Neuronal stem cell (in vitro differentiated cells): ENCODE measurements at regions not wholly inside any gene's neighbourhood (a gene's known extent, or its start where the extent isn't known, plus 50 kb on each side); places are given as distances from the start of the nearest gene placed in this dataset.

ENCODE experiments used
- DNase-seq: peaks from one replicate; pipeline ENCODE4 v3.0.0-alpha.2; 2013; ENCODE audit warnings: low spot score
- H2AFZ ChIP-seq: one replicate; pipeline ENCODE4 v1.6.1; 2013; ENCODE audit warnings: mild to moderate bottlenecking, low read length, inconsistent platforms
- H2AK5ac ChIP-seq: 2 replicates; pipeline ENCODE4 v1.6.1; 2013; ENCODE audit warnings: low read depth, mild to moderate bottlenecking, inconsistent platforms, low read length, moderate library complexity, mixed read lengths
- H2BK120ac ChIP-seq: 2 replicates; pipeline ENCODE4 v1.6.1; 2013; ENCODE audit warnings: low read depth, mild to moderate bottlenecking, inconsistent platforms, low read length, moderate library complexity, mixed read lengths
- H2BK12ac ChIP-seq: one replicate; pipeline ENCODE4 v1.6.1; 2013; ENCODE audit warnings: low read length, inconsistent platforms
- H2BK15ac ChIP-seq: 2 replicates; pipeline ENCODE4 v1.6.1; 2013; ENCODE audit warnings: mild to moderate bottlenecking, low read length, inconsistent platforms, mixed read lengths
- H2BK5ac ChIP-seq: one replicate; pipeline ENCODE4 v1.6.1; 2013; ENCODE audit warnings: inconsistent platforms, mild to moderate bottlenecking, low read length, moderate library complexity
- H3K14ac ChIP-seq: one replicate; pipeline ENCODE4 v1.6.1; 2013; ENCODE audit warnings: low read length, inconsistent platforms
- H3K18ac ChIP-seq: 2 replicates; pipeline ENCODE4 v1.6.1; 2013; ENCODE audit warnings: low read length, inconsistent platforms
- H3K23ac ChIP-seq: 2 replicates; pipeline ENCODE4 v1.6.1; 2013; ENCODE audit warnings: low read depth, mild to moderate bottlenecking, mixed read lengths, low read length, inconsistent platforms; ENCODE audit not compliant: poor library complexity
- H3K27ac ChIP-seq: replicated peaks from 3 replicates; pipeline ENCODE4 v1.5.1; 2013; ENCODE audit warnings: low read length, inconsistent platforms
- H3K27me3 ChIP-seq, 3 experiments: 2 replicates each; pipeline ENCODE4 v1.6.1; 2013; ENCODE audit warnings: low read length in 3 of 3, mild to moderate bottlenecking in 2 of 3, inconsistent platforms in 1 of 3, low read depth in 1 of 3, mixed read lengths in 1 of 3, moderate library complexity in 1 of 3; ENCODE audit not compliant: control insufficient read depth in 3 of 3, insufficient read depth in 3 of 3
- H3K36me3 ChIP-seq, 2 donors: replicated peaks in 1 of 2; 2 replicates each; pipeline ENCODE4 v1.6.1; 2013; ENCODE audit warnings: low read length in 2 of 2; ENCODE audit not compliant: control insufficient read depth in 2 of 2, insufficient read depth in 2 of 2
- H3K4ac ChIP-seq: 2 replicates; pipeline ENCODE4 v1.6.1; 2013; ENCODE audit warnings: inconsistent platforms, mild to moderate bottlenecking, low read length, moderate library complexity
- H3K4me1 ChIP-seq, 2 donors: 1 replicate in 1 of 2; 2 replicates in 1 of 2; pipeline ENCODE4 v1.6.1; 2013; ENCODE audit warnings: low read length in 2 of 2, low read depth in 1 of 2; ENCODE audit not compliant: control insufficient read depth in 2 of 2, insufficient read depth in 1 of 2
- H3K4me2 ChIP-seq: one replicate; pipeline ENCODE4 v1.6.1; 2013; ENCODE audit warnings: mild to moderate bottlenecking, low read length, inconsistent platforms; ENCODE audit not compliant: insufficient read depth, poor library complexity, severe bottlenecking
- H3K4me3 ChIP-seq, 2 donors: 2 replicates each; pipeline ENCODE4 v1.5.1; 2013; ENCODE audit warnings: low read length in 2 of 2, mild to moderate bottlenecking in 2 of 2, inconsistent platforms in 1 of 2, moderate library complexity in 1 of 2
- H3K79me1 ChIP-seq: one replicate; pipeline ENCODE4 v1.6.1; 2013; ENCODE audit warnings: low read depth, mild to moderate bottlenecking, inconsistent platforms, low read length, moderate library complexity
- H3K9ac ChIP-seq: one replicate; pipeline ENCODE4 v1.6.1; 2013; ENCODE audit warnings: mild to moderate bottlenecking, low read depth, low read length, inconsistent platforms; ENCODE audit not compliant: poor library complexity
- H3K9me3 ChIP-seq, 2 donors: replicated peaks in 1 of 2; 2 replicates each; pipeline versions ENCODE3 to v1.6.1; 2013; ENCODE audit warnings: low read length in 2 of 2, mild to moderate bottlenecking in 2 of 2, inconsistent platforms in 1 of 2, low read depth in 1 of 2, mixed read lengths in 1 of 2, moderate library complexity in 1 of 2; ENCODE audit not compliant: control insufficient read depth in 2 of 2, insufficient read depth in 1 of 2
- H4K8ac ChIP-seq: one replicate; pipeline ENCODE4 v1.6.1; 2013; ENCODE audit warnings: low read depth, mild to moderate bottlenecking, inconsistent platforms, low read length, moderate library complexity
- H4K91ac ChIP-seq: one replicate; pipeline ENCODE4 v1.6.1; 2013; ENCODE audit warnings: low read length, low read depth, mild to moderate bottlenecking, inconsistent platforms; ENCODE audit not compliant: poor library complexity
- WGBS, 2 donors: extraction: QIAGEN DNeasy Blood & Tissue Kit; methylation state at CpG; one replicate each; pipeline ENCODE4 v1.1.7; 2013; ENCODE audit warnings: missing lambda C conversion rate in 2 of 2, mixed read lengths in 1 of 2; ENCODE audit not compliant: insufficient read length in 2 of 2, insufficient replicate concordance in 1 of 2; ENCODE audit errors: extremely low coverage in 2 of 2; 5-methylcytosine and 5-hydroxymethylcytosine counted together

GRCh38 chr5:28027851-28028250, 989.5 kb upstream of the CDH9 start:
- no peak overlapping the region for H4K8ac ChIP-seq
- H3K36me3 ChIP-seq, result no peaks in the 10 kb centered on the region
- H3K4ac ChIP-seq, result no peak overlapping the region
- H3K4me3 ChIP-seq, result no peak overlapping the region
- H3K9ac ChIP-seq, result no peak overlapping the region
- no peaks in the 10 kb centered on the region for H3K27me3 ChIP-seq
- no peak overlapping the region for H2BK15ac ChIP-seq
- H2AFZ ChIP-seq, result no peak overlapping the region
- H4K91ac ChIP-seq, result no peak overlapping the region
- H2BK5ac ChIP-seq, result no peak overlapping the region
- no peak overlapping the region for H2AK5ac ChIP-seq
- H3K9me3 ChIP-seq, result peaks cover 0 to 15% of the 10 kb centered on the region in 2 donors
- no CpG with 5 or more reads among the region's 1 CpG for WGBS, 2 donors
- H3K14ac ChIP-seq, result no peak overlapping the region
- no peaks in the 10 kb centered on the region for H3K79me1 ChIP-seq
- no peak overlapping the region for H3K4me2 ChIP-seq
- no peak overlapping the region for H3K18ac ChIP-seq
- DNase-seq, result no peak
- no peak overlapping the region for H3K23ac ChIP-seq
- H2BK120ac ChIP-seq, result no peak overlapping the region
- H3K27ac ChIP-seq, result no peak overlapping the region
- no peak overlapping the region for H2BK12ac ChIP-seq
- no peaks in the 10 kb centered on the region for H3K4me1 ChIP-seq

GRCh38 chr5:28017178-28017577, 978.8 kb upstream of the CDH9 start:
- Histone ChIP-seq H3K9ac (no peak overlapping the region), H2BK15ac (no peak overlapping the region), H3K27me3 (no peaks in the 10 kb centered on the region), H3K4me1 (peaks cover 0 to under 1% of the 10 kb centered on the region in 2 donors), H3K4ac (no peak overlapping the region), H3K79me1 (no peaks in the 10 kb centered on the region), H2AFZ (no peak overlapping the region), H3K9me3 (peaks cover 11 to 49% of the 10 kb centered on the region in 2 donors), H3K36me3 (no peaks in the 10 kb centered on the region), H2BK5ac (no peak overlapping the region), H4K91ac (no peak overlapping the region), H3K18ac (no peak overlapping the region), H2BK12ac (no peak overlapping the region), H2AK5ac (no peak overlapping the region), H3K23ac (no peak overlapping the region), H4K8ac (no peak overlapping the region), H2BK120ac (no peak overlapping the region), H3K27ac (no peak overlapping the region), H3K4me3 (no peak overlapping the region), H3K14ac (no peak overlapping the region), H3K4me2 (no peak overlapping the region)
- no CpG with 5 or more reads among the region's 1 CpG for WGBS, 2 donors
- DNase-seq, result no peak

GRCh38 chr5:28014779-28015178, 976.4 kb upstream of the CDH9 start:
- no peak for DNase-seq

GRCh38 chr5:28012538-28012937, 974.2 kb upstream of the CDH9 start:
- H3K9me3 ChIP-seq, result peaks cover 17 to 67% of the 10 kb centered on the region in 2 donors
- H2BK5ac ChIP-seq, result no peak overlapping the region
- H2BK15ac ChIP-seq, result no peak overlapping the region
- no peak overlapping the region for H4K91ac ChIP-seq
- no peak overlapping the region for H2BK120ac ChIP-seq
- H3K79me1 ChIP-seq, result no peaks in the 10 kb centered on the region
- no peak overlapping the region for H3K23ac ChIP-seq
- H3K4me1 ChIP-seq, result no peaks in the 10 kb centered on the region
- H3K18ac ChIP-seq, result no peak overlapping the region
- no peak overlapping the region for H2AK5ac ChIP-seq
- DNase-seq, result no peak
- H2AFZ ChIP-seq, result no peak overlapping the region
- WGBS, 2 donors, result no CpG with 5 or more reads among the region's 5 CpGs
- no peak overlapping the region for H3K27ac ChIP-seq
- H2BK12ac ChIP-seq, result no peak overlapping the region
- no peak overlapping the region for H3K4me3 ChIP-seq
- no peak overlapping the region for H3K4ac ChIP-seq
- H3K14ac ChIP-seq, result no peak overlapping the region
- H4K8ac ChIP-seq, result no peak overlapping the region
- no peak overlapping the region for H3K9ac ChIP-seq
- no peaks in the 10 kb centered on the region for H3K27me3 ChIP-seq
- H3K36me3 ChIP-seq, result no peaks in the 10 kb centered on the region
- H3K4me2 ChIP-seq, result no peak overlapping the region

More at GRCh38 chr5:28014779-28015178, 976.4 kb upstream of the CDH9 start:
- no peaks in the 10 kb centered on the region for H3K36me3 ChIP-seq
- H2BK5ac ChIP-seq, result no peak overlapping the region
- H3K18ac ChIP-seq, result no peak overlapping the region
- H3K9me3 ChIP-seq, result peaks cover 17 to 69% of the 10 kb centered on the region in 2 donors
- H3K4me2 ChIP-seq, result no peak overlapping the region
- no peaks in the 10 kb centered on the region for H3K79me1 ChIP-seq
- H3K27ac ChIP-seq, result no peak overlapping the region
- H2BK15ac ChIP-seq, result no peak overlapping the region
- H3K27me3 ChIP-seq, result no peaks in the 10 kb centered on the region
- H4K8ac ChIP-seq, result no peak overlapping the region
- H3K9ac ChIP-seq, result no peak overlapping the region
- no peak overlapping the region for H3K4me3 ChIP-seq
- H2AFZ ChIP-seq, result no peak overlapping the region
- H2AK5ac ChIP-seq, result no peak overlapping the region
- no peak overlapping the region for H2BK120ac ChIP-seq
- H4K91ac ChIP-seq, result no peak overlapping the region
- no peak overlapping the region for H3K23ac ChIP-seq
- no peak overlapping the region for H3K14ac ChIP-seq
- H2BK12ac ChIP-seq, result no peak overlapping the region
- no peaks in the 10 kb centered on the region for H3K4me1 ChIP-seq
- no CpG with 5 or more reads among the region's 3 CpGs for WGBS, 2 donors
- no peak overlapping the region for H3K4ac ChIP-seq
